NCI-H345 treated with DMSO at 0.1 percent for 48 hours (cell line): ENCODE measurements at regions not wholly inside any gene's neighbourhood (a gene's known extent, or its start where the extent isn't known, plus 50 kb on each side); places are given as distances from the start of the nearest gene placed in this dataset.

Experiments used
- DNase-seq: peaks from one replicate; lab custom pipeline; 2025; ENCODE audit not compliant: unreplicated experiment; lab: John Stamatoyannopoulos, UW

- DNase-seq, result no peak
Measured at GRCh38 chr2:62370321-62371250, 135.4 kb downstream of the TMEM17 start.

GRCh38 chr2:62369541-62370202 lies 136.3 kb downstream of the TMEM17 start:
- DNase-seq, result no peak

- DNase-seq, result no peak
Measured at GRCh38 chr2:62364791-62365528, 141.0 kb downstream of the TMEM17 start.

- no peak for DNase-seq
Measured at GRCh38 chr2:62363166-62363565, 142.8 kb downstream of the TMEM17 start.

- no peak for DNase-seq
Measured at GRCh38 chr2:62362561-62362960, 143.4 kb downstream of the TMEM17 start.

GRCh38 chr2:62361964-62362363 lies 144.0 kb downstream of the TMEM17 start:
- DNase-seq, result no peak

GRCh38 chr2:62354771-62355561 lies 151.0 kb downstream of the TMEM17 start:
- no peak for DNase-seq

- no peak for DNase-seq
Measured at GRCh38 chr2:62352031-62352430, 154.0 kb downstream of the TMEM17 start.

GRCh38 chr2:62349788-62350187 lies 153.9 kb downstream of the B3GNT2 start:
- no peak for DNase-seq

- DNase-seq, result no peak
Measured at GRCh38 chr2:62348700-62349099, 152.8 kb downstream of the B3GNT2 start.

- no peak for DNase-seq
Measured at GRCh38 chr2:62347563-62348270, 151.8 kb downstream of the B3GNT2 start.

- no peak for DNase-seq
Measured at GRCh38 chr2:62344472-62344871, 148.6 kb downstream of the B3GNT2 start.

GRCh38 chr2:62343636-62344337 lies 147.9 kb downstream of the B3GNT2 start:
- peak; percentile 11 for DNase-seq

- no peak for DNase-seq
Measured at GRCh38 chr2:62343206-62343605, 147.3 kb downstream of the B3GNT2 start.

GRCh38 chr2:62340994-62341484 lies 145.1 kb downstream of the B3GNT2 start:
- DNase-seq, result peak; percentile 54

GRCh38 chr2:62339837-62340236 lies 143.9 kb downstream of the B3GNT2 start:
- DNase-seq, result no peak

GRCh38 chr2:62339413-62339812 lies 143.5 kb downstream of the B3GNT2 start:
- no peak for DNase-seq

GRCh38 chr2:62338111-62338510 lies 142.2 kb downstream of the B3GNT2 start:
- no peak for DNase-seq

- DNase-seq, result no peak
Measured at GRCh38 chr2:62337403-62337802, 141.5 kb downstream of the B3GNT2 start.
